ENCODE measurements at regions not wholly inside any gene's neighbourhood (a gene's known extent, or its start where the extent isn't known, plus 50 kb on each side); places are given as distances from the start of the nearest gene placed in this dataset.

DNA sequence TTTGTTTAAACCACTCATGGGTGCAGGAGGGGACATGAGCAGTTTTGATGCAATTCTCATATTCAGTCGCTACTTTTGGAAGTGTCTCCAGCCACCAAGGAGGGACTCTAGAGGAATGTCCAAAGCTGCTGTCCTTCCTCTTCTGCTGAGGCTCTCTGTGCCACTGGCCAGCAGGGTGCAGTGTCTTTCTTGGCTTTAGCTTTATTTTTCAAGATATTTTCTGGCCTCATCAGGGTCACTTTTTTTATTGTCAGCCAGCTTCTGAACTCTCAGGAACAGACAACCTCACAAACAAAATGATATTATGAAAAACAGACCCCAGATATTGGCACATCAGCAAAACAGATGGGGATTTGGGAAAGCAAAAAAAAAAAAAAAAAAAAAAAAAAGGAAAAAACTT, 289.3 kb upstream of the ZSWIM2 start:
- TF ChIP-seq, protein P1, sequence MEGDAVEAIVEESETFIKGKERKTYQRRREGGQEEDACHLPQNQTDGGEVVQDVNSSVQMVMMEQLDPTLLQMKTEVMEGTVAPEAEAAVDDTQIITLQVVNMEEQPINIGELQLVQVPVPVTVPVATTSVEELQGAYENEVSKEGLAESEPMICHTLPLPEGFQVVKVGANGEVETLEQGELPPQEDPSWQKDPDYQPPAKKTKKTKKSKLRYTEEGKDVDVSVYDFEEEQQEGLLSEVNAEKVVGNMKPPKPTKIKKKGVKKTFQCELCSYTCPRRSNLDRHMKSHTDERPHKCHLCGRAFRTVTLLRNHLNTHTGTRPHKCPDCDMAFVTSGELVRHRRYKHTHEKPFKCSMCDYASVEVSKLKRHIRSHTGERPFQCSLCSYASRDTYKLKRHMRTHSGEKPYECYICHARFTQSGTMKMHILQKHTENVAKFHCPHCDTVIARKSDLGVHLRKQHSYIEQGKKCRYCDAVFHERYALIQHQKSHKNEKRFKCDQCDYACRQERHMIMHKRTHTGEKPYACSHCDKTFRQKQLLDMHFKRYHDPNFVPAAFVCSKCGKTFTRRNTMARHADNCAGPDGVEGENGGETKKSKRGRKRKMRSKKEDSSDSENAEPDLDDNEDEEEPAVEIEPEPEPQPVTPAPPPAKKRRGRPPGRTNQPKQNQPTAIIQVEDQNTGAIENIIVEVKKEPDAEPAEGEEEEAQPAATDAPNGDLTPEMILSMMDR (IDR thresholded peaks at IDR 0.05) = peak in 1 of 3 donors; percentile 25
- no peak for TF ChIP-seq POLR2AphosphoS5 (IDR thresholded peaks at IDR 0.05)
